HG03108 (cell line): ENCODE measurements at regions not wholly inside any gene's neighbourhood (a gene's known extent, or its start where the extent isn't known, plus 50 kb on each side); places are given as distances from the start of the nearest gene placed in this dataset.

Experiments
- ATAC-seq: cut with Tn5 transposase; IDR thresholded peaks from one replicate; pipeline ENCODE4 v1.9.1; 2021; ENCODE audit warnings: moderate library complexity; ENCODE audit not compliant: unreplicated experiment

DNA sequence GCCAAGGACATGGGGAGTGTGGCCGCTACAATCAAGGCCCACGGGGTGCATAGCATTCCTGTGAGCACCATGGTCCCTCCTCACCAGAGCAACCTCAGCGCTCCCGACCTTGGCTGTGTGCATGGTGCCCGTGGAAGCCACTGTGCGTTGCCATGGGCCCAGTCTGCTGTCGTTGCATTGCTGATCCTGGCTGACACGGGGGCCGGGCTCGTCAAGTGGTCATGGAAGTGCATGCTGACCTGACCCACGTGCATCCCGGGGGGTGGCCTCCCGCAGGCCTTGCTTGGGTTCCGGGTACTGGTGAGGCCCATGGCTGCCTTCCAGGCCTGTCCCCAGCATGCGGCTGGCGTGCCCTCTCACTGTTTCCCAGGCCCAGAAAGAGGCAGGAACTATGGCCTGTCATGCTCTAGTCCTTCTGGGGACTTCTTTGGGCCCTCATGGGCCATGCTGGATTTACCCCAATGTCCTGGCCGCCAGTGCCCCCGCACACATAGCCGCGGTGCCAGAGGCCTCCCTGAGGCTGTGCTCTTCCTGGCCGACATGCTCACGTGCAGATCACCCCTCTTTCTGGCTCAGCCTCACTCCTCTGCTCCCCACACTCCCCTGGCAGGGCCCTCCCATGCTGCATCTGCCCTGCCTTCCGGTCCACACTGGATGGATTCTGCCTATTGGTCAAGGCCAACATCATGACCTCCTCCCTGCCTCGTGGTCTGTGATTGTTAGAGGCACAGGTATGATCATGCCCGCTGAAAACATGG is 1258.0 kb downstream of the BRD1 start:
- no peak for ATAC-seq

DNA sequence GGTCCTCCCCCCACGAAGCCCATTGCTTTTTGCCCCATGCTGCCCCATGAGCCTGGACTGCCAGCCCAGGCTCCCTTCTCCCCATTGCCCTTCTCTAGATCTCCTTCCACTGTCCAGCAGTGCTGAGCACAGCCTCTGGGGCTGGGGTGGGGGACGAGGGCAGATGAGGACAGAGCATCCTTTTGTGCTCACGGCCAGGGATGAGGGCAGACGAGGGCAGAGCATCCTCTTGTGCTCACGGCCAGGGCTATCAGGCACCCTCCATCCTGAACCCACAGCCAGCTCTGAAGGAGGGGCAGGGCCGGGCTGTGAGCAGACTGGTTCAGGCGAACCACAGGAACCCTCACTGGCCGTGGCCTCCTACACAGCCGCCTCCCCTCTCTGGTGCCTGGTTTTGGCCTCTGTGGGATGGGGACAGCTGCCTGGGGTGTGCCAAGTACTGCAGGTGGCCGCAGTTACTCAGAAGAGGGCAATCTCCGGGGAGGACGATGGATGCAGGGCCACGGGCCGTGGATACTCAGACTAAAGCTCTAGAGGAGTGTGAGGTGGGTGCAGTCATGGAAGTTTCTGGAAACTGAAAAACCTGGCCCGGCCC is 1258.8 kb downstream of the BRD1 start:
- ATAC-seq = no peak

DNA sequence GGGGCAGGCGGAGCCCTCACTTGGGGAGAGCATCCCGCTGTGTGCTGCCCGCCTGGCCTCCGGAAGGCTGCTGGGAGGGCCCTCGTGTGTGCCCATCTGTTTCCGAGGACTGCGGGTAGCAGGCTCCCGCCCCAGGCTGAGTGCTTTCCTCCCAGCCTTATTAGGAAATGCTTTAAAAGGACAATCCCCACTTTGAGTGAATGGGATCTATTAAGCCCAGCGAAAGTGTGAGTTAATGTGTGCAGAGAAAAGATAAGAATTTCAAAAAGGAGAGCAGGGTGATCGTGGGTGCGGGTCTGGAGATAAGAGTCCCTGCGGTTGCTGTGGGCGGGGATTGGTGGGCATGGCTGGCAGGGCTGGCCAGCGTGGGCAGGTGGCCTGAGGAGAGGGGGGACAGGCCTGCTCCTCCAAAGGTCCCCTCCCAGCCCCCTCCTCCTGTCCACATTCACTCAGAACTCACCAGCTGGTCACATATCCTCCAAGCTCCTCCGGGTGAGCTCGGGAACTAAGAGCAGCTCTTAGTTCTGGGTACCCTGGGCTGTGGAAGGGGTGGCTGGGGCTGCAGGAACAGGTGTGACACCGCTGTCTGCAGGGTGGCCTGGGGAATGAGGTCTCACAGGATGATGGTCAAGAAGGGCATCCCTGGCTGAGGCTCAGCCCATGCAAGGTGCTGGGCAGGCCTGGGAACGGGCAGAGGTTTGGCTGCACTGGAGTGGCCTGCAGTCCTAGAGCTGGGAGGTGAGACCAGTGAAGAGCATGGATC is 1260.3 kb downstream of the BRD1 start:
- ATAC-seq = no peak

DNA sequence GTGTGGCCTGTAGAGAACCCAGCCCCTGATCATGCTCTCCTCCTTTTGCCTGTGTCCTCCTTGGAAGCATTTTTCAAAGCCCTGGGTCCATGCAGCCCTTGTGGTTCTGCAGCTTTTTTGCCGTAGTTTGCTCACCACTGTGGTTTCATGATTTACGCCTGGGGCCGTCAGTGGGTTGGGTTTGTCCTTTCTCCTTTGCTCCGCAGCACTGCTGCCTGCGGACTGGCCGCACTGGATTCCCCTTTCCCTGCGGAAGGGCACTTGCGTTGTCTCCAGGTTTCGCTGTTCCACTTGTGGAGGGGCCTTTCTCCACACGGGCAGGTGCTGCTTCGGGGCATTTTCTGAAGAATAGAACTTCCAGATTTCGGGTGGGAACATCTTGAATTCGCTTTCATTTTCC is 1260.9 kb downstream of the BRD1 start:
- ATAC-seq = no peak

DNA sequence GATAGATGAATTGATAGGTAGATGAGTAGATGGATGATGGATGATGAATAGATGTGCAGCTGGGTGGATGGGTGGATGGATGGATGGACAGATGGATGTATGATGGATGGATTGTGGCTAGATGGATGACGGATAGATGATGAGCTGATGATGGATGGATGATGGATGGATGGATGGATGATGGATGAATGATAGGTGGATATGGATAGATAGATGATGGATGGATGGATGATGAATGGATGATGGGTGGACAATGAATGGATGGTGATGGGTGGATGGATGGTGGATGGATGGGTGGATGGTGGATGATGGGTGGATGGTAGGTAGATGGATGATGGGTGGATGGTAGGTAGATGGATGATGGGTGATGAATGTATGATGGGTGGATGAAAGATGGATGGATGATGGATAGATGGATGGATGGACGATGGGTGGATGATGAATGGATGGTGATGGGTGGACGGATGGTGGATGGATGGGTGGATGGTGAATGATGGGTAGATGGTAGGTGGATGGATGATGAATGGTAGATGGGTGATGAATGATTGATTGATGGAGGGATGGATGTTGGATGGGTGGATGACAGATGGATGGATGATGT is 1261.7 kb downstream of the BRD1 start:
- ATAC-seq = no peak

DNA sequence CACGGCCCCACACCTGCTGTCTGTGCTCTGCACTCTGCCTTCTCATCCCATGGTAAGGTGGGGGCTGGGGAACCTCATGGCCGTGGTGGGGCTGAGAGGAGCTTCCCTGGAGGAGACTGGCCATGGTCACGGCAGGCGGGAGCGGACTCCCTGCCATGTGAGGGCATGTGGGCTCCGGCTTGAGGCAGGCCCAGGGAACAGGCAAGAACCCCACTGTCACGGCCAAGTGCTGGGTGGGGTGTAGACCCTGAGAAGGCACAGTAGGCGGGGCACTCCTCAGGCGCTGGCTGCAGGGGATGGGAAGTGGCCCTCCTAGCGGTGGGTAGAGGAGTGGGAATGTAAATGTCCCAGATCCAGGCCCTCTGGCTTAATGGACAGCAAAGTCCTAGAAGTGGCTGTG is 1262.7 kb downstream of the BRD1 start:
- ATAC-seq = no peak

DNA sequence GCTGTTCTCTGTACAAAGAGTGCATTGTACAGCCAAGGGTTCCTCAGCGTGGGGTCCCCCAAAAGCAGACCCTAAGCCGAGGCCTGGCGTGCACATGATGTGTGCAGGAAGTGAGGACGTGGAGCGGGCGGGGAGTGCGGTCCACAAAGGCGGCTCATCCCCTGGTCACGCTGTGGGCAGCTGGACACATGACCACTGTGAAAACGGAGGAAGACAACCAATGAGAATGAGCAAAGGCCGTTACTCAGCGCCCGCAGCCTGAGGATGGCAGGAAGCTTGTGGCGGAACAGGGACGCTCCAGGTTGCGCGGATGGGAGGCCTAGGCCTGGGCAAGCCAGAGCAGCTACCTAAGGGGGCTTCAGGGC is 1263.7 kb downstream of the BRD1 start:
- ATAC-seq = no peak

DNA sequence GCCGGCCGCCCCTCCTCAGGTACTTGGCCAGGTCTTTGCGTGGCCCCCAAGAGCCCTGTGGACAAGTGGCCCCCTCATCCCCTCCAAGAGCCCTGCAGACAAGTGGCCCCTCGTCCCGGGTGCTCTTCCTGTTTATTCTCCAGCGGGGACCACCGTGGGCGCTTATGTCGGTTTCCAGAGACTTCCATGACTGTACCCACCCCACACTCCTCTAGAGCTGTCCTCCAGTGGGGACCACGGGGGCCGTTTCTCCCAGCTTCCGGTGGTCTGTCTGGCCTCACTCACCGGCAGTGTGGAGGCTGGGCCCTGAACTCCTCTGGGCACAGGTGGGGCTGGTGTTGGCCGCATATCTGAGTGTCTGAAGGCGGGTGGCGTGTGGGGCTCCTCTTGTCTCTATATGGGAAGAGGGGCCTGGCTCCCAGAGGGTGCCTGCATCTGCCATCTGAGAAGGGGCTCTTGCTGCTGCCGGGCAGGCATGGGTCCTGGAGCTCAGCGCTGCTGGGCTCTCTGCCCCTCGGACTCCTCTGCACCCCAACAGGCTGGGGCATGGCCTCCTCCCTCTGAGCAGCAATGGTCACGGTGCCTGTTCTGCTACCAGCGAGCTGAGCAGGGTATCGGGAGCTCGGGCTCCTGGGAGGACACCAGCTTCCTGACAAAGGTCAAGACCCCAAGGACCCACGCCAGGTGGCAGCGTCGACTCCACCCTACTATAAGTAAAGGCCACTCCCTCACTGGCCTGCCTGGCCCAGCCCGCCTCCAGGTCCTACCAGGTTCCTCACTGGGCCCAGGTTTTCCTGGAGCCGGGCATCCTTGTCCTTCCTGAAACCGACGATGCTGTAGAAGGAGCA is 1264.3 kb downstream of the BRD1 start:
- no peak for ATAC-seq

DNA sequence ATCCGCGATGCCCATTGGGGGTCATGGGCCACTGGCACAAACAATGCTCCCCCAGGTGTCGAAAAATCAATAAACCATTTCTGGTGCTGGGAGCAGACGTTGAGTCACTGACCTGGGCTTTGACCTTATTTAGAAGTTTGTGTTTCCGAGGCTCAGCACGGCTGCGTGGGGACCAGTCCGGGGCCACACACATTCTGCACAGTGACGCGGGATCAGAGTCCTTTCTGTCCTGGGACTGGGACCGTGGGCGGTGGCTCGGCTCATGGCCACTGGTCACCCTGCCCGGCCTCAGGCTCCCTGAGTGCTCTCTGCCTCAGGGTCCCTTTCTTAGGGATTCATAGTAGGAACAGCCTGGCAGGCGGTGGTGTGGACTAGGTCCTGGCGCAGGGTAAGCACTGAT is 1266.0 kb downstream of the BRD1 start:
- no peak for ATAC-seq

DNA sequence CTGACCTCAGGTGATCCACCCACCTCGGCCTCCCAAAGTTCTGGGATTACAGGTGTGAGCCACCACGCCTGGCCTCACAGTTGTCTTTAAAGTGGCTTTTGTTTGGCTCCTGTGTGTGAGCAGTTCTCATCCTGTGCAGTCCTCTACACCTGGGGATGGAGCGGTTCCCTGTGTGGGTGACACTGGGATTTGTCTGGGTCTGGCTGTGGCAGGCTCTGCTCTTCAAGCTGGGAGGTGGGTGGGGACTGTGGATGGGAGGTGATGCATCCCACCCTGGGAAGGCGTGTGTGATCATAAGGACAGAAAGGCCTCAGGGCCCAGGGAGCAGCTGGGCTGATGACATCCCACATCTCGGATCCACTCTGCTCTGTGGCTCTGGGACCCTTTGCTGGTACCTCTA is 1266.8 kb downstream of the BRD1 start:
- no peak for ATAC-seq

DNA sequence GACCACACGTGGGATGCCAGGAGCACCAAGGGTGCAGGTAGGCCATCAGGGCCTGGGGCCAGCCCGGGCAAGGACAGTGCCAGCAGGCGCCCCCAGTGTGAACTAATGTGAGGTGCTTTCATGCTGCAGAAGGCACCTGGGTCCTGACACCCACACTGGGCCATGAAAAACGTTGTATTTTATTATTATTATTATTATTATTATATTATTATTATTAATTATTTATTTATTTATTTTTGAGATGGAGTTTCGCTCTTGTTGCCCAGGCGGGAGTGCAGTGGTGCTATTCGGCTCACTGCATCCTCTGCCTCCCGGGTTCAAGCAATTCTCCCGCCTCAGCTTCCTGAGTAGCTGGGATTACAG is 1267.3 kb downstream of the BRD1 start:
- ATAC-seq = no peak

DNA sequence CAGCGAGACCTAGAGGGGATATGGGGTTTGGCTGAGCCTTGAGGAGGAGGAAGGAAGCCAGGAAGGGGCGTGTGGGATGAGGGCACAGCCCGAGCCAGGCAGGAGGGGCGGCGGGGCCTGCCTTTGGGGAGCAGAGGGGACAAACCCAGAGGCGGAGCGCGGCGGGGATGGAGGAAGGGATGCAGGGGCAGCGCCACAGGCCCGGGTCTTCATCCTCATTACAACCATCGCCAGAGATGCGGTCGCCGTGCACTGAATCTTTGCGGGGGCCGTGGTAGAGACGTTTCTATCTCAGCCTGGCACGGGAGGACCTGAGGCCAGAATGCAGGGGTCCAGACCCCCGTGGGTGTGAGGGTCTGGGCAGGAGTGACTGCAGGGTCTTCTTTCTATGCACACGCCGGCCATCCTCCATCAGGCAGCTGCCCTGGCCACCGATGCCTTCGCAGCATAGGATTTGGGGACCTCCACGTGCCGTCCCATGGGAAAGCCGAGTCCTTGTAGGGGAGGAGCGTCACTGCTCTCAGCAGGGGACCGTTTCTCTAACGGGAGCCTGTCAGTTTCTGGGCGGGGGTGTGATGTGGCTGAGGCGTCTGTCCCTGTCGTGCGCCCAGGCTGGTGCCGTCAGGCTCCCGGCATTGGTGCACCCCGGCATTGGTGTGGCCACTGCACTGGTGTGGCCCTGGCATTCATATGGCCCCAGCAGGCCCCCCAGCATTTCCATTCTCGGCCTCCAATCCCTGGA is 1267.9 kb downstream of the BRD1 start:
- no peak for ATAC-seq

DNA sequence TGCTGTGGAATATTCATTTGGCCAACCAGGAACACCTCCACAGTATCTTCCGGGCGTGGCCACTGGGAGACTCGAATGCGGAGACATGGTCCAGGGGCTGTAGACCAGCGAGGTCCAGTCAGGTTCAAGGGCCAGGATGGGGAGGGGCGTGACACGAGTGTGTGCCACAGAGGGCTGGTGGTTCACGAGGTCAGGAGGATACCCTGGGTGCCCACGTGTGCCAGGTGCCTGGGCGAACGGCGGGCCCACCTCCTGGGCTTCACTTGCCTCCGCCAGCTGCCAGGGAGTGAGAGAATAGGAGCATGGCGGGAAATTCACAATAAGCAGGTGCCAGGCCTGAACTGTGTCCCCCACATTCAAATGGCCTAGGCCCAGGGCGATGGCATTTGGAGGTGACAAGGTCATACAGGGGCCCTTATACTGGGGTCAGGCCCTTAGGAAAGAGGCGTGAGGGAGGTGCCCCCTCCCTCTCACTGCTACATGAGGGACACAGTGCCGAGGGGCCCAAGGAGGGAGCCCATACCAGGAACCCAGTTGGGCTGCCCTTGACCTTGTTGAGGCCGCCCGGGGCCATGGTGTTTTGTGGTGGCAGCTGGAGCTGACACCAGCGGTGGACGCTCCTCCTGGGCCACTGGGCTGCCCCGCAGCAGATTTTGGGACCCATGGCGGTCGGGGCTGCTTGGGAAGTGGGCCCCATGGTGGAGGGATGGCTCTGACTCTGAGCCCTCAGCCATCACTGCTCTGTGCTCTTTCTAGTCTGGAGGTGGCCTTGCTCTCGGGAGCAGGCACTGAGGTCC is 1268.9 kb downstream of the BRD1 start:
- ATAC-seq = no peak

DNA sequence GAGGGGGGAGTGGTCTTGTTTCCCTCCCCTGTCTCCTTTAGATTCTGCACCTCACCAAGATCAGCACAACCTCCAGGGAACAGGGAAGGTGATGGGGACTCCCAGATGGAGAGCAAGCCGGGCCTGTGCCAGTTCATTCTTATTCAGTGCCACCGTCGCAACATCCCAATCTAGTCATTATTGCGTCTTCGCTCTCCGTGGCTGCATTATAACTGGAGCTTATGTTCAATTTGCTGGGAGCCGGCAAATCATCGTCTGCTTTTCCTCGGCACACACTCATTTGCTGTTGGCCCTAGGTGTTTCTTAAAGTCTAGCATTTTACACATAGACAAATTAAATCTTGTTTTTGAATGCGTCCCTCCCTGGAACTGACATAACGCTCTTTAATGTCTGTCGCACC is 1269.7 kb downstream of the BRD1 start:
- ATAC-seq = no peak

DNA sequence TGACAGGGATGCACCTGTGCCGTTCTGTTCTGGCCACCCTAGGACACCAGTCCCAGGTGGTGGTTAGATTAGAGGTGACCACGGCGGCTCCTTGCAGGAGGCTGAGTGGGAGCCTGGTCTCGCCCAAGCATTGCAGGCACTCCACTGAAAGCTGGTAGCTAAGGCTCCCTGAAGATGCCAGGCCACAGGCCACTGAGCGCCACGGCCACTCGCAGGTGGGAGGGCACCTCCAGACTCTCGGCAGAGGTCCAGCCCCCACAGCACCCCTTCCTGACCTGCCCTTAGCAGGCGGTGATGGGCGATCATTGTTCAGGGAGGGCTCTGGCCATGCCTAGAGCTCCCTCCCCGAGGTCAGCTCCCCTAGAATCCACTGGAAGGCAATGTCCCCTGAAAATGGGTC is 1270.2 kb downstream of the BRD1 start:
- ATAC-seq = no peak

DNA sequence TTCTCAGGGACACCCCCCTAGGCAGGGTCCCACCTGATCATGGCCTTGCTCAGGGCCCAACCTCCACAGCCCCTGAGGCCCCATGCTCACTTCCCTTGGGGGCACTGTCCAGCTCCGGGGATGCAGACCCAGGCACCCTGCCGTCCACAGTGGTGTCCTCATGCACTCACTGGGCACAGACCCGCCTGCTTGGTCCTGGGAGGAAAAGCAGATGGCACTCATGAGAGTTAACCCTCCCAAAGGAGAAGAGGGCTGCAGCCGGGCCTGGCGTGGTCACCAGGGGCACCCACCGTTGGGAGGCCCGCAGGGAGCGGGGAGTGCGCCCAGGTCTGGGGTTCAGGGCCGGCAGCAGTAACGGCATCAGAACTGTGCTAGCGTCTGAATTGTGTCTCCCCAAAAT is 1270.9 kb downstream of the BRD1 start:
- no peak for ATAC-seq

DNA sequence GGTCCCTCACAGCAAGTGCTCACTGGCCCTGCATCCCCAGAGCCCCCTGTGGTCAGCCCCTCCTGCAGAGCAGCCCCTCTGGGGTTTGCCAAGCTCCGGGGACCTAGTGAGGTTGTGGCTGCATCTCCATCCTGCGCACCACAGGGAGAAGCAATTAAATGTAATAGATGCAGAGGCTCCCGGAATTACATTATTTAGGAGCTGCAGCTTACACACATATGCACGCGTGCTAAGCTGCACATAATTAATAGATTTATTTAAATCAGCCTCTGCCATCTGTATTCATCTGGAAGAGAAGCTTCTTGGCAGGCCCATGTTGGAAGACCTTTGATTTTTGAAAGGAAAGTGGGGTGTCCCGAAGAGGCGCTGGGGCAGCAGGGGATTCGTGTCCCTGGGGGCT is 1271.5 kb downstream of the BRD1 start:
- ATAC-seq = no peak

DNA sequence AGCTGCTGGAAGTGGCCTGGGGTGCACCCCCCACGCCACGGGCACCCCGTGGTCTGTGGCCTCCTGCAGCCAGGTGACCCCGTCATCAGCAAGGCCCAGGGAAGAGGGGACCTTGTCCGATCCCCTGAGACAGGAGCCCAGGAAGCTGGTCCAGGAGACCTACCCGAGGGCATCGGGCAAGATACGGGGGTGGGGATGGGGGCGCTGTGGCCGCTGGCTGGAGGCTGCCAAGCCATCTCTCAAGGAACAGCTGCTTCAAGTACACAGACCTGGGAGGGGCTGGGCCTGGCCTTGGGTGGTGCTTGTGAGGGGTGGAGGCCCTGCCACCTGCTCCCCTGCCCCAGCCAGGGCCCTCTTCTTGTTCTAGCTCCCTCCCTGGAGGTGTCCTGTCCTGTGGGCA is 1272.1 kb downstream of the BRD1 start:
- ATAC-seq = no peak

DNA sequence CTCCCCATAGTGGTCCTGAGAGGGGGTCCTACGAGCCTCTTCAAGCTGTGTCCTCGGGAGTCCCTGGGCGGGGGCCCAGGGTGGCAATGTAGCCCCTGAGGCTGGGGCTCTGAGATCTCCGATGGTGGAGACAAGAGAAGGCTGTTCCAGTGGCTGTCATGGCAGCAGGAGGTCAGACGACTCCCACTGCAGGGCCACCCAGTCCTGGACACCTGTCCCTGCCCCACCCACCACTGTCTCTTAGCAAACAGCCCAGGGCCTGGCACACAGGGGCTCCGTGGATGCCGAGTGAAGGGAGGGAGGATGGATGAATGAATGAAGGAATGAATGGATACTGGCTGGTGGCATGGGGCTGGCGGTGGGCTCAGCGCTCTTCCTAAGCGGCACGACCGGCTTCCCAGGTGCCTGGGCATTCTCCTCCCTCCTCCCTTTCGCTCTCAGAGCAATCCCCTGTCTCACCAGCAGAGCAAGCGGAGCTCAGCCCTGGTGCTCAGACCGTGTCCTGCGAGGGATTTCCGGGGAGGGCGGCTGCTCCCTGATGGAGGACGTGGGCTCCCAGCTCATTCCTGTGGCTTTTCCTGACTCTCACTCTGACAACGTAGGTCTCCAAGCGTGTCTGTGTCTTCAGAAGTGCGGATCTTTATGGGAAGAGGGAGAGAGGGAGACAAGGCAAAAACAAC is 1272.6 kb downstream of the BRD1 start:
- no peak for ATAC-seq
